Smooth muscle cell (in vitro differentiated cells): ENCODE measurements at regions not wholly inside any gene's neighbourhood (a gene's known extent, or its start where the extent isn't known, plus 50 kb on each side); places are given as distances from the start of the nearest gene placed in this dataset.

Experiments
- DNase-seq: peaks from one replicate; lab custom pipeline; 2025; ENCODE audit not compliant: unreplicated experiment; lab: John Stamatoyannopoulos, UW
- H2AFZ ChIP-seq: fragments of 200-600 bp; sonication (generic); 2 replicates; pipeline ENCODE4 v1.6.0; 2016; ENCODE audit warnings: antibody characterized with exemption, low read depth, mild to moderate bottlenecking
- H3F3A ChIP-seq: fragments of 200-600 bp; sonication (generic); 2 replicates; pipeline ENCODE4 v1.6.0; 2017; ENCODE audit warnings: antibody characterized with exemption, low read depth
- H3K27ac ChIP-seq: fragments of 200-600 bp; sonication (generic); 2 replicates; pipeline ENCODE4 v1.5.1; 2016; ENCODE audit warnings: low read depth, mild to moderate bottlenecking
- H3K27me3 ChIP-seq: fragments of 200-600 bp; sonication (generic); 2 replicates; pipeline ENCODE4 v1.6.1; 2016; ENCODE audit warnings: low read depth, mild to moderate bottlenecking
- H3K36me3 ChIP-seq: fragments of 200-600 bp; sonication (generic); 2 replicates; pipeline ENCODE4 v1.5.1; 2016; ENCODE audit warnings: low read depth
- H3K4me1 ChIP-seq: fragments of 200-600 bp; sonication (generic); 2 replicates; pipeline ENCODE4 v1.5.1; 2016; ENCODE audit warnings: low read depth
- H3K4me2 ChIP-seq: fragments of 200-600 bp; sonication (generic); 2 replicates; pipeline ENCODE4 v1.6.0; 2016; ENCODE audit warnings: mild to moderate bottlenecking
- H3K4me3 ChIP-seq: fragments of 200-600 bp; sonication (generic); 2 replicates; pipeline ENCODE4 v1.5.1; 2016; ENCODE audit warnings: mild to moderate bottlenecking
- H3K79me2 ChIP-seq: fragments of 200-600 bp; sonication (generic); 2 replicates; pipeline ENCODE4 v1.6.0; 2016; ENCODE audit warnings: low read depth, mild to moderate bottlenecking
- H3K9ac ChIP-seq: fragments of 200-600 bp; sonication (generic); 2 replicates; pipeline ENCODE4 v1.6.0; 2016; ENCODE audit warnings: low read depth
- H3K9me3 ChIP-seq: fragments of 200-600 bp; sonication (generic); replicated peaks from 2 replicates; pipeline ENCODE4 v1.5.1; 2016; ENCODE audit warnings: low read depth
- H4K20me1 ChIP-seq: fragments of 200-600 bp; sonication (generic); 2 replicates; pipeline ENCODE4 v1.6.0; 2016; ENCODE audit warnings: low read depth
- CTCF ChIP-seq: fragments of 200-600 bp; sonication (generic); IDR thresholded peaks from 2 replicates; pipeline ENCODE4 v1.5.1; 2017; ENCODE audit warnings: borderline replicate concordance, mild to moderate bottlenecking, antibody characterized with exemption; ENCODE audit not compliant: insufficient read depth, poor library complexity, severe bottlenecking
- WGBS: methylation state at CpG from one replicate; pipeline ENCODE4 v1.1.7; 2016; ENCODE audit warnings: low lambda C conversion rate; 5-methylcytosine and 5-hydroxymethylcytosine counted together

DNA sequence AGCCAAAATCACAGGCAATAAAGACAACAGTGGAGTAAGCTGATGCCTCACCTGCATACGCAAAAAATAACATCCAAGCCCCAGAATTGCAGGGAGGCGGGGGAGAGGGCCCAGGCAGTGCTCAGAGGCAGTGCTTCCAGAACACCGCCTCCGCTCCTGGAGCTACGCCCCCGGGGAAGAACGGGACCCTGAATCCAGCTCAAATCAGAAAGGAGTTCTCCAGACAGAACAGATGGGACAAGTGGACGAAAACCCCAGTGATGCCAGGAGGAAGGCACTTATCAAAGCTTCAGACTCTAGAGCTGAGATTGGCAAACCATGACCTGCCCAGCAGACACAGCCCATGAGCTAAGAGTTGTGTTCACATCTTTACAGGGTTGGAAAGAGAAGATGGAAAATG is 683.9 kb downstream of the TBC1D22A start:
- H3K9me3 ChIP-seq = peaks cover 3% of the 10 kb centered on the region
- no peak overlapping the region for H3K4me2 ChIP-seq
- H3K27me3 ChIP-seq = no peaks in the 10 kb centered on the region
- H3K79me2 ChIP-seq = no peaks in the 10 kb centered on the region
- DNase-seq = no peak
- H4K20me1 ChIP-seq = no peaks in the 10 kb centered on the region
- H2AFZ ChIP-seq = no peak overlapping the region
- H3K4me1 ChIP-seq = no peaks in the 10 kb centered on the region
- WGBS = 87% methylated on average over 8 of the region's 8 CpGs
- H3K36me3 ChIP-seq = no peaks in the 10 kb centered on the region
- TF ChIP-seq CTCF = no peak
- no peak overlapping the region for H3K9ac ChIP-seq
- H3K27ac ChIP-seq = no peak overlapping the region
- H3K4me3 ChIP-seq = no peak overlapping the region
- H3F3A ChIP-seq = no peaks in the 10 kb centered on the region

- 63% methylated on average over 10 of the region's 10 CpGs for WGBS
- no peaks in the 10 kb centered on the region for H4K20me1 ChIP-seq
- no peak overlapping the region for H3K4me2 ChIP-seq
- no peak overlapping the region for H3K4me3 ChIP-seq
- no peaks in the 10 kb centered on the region for H3K27me3 ChIP-seq
- no peak for TF ChIP-seq CTCF
- no peak overlapping the region for H3K27ac ChIP-seq
- no peaks in the 10 kb centered on the region for H3K36me3 ChIP-seq
- H3K9ac ChIP-seq = no peak overlapping the region
- H3K79me2 ChIP-seq = no peaks in the 10 kb centered on the region
- no peaks in the 10 kb centered on the region for H3F3A ChIP-seq
- H3K4me1 ChIP-seq = no peaks in the 10 kb centered on the region
- no peak for DNase-seq
- H3K9me3 ChIP-seq = peaks cover 3% of the 10 kb centered on the region
- H2AFZ ChIP-seq = no peak overlapping the region
These were observed 683.4 kb downstream of the TBC1D22A start for GRCh38 chr22:47445716-47446290.

- Histone ChIP-seq H3K9me3 (peaks cover 3% of the 10 kb centered on the region), H3K4me1 (no peaks in the 10 kb centered on the region), H3K27me3 (no peaks in the 10 kb centered on the region), H3K36me3 (no peaks in the 10 kb centered on the region), H3K4me3 (no peak overlapping the region), H3K27ac (no peak overlapping the region), H3K9ac (no peak overlapping the region), H3K79me2 (no peaks in the 10 kb centered on the region), H3K4me2 (no peak overlapping the region), H2AFZ (no peak overlapping the region), H3F3A (no peaks in the 10 kb centered on the region), H4K20me1 (no peaks in the 10 kb centered on the region)
- WGBS = 84% methylated on average over 5 of the region's 5 CpGs
- no peak for DNase-seq
- no peak for TF ChIP-seq CTCF
These were observed 682.8 kb downstream of the TBC1D22A start for GRCh38 chr22:47445212-47445611.

DNA sequence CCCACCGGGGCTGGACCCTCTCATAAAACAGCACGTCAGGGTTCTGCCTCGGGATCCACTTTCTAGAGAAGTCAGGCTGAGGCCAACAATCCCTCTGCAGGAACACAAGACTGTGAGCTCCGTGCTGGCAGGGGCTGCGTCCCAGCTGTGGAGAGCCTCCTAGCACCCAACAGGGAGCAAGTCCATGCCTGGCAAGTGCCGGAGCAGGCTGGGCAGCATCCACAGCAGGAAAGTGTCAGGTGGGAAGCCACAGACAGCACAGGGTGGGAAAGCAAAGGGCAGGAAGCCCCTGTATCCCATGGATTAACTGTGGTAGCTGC is 682.3 kb downstream of the TBC1D22A start:
- Histone ChIP-seq H3K27me3 (no peaks in the 10 kb centered on the region), H3K36me3 (no peaks in the 10 kb centered on the region), H3K27ac (no peak overlapping the region), H3K79me2 (no peaks in the 10 kb centered on the region), H3K4me2 (no peak overlapping the region), H2AFZ (no peak overlapping the region), H3K9me3 (peaks cover 3% of the 10 kb centered on the region), H4K20me1 (no peaks in the 10 kb centered on the region), H3F3A (no peaks in the 10 kb centered on the region), H3K4me3 (no peak overlapping the region), H3K4me1 (no peaks in the 10 kb centered on the region), H3K9ac (no peak overlapping the region)
- WGBS = 78% methylated on average over 6 of the region's 6 CpGs
- DNase-seq = no peak
- TF ChIP-seq CTCF = no peak
